Peyer's patch (tissue), 4 donors: ENCODE measurements at regions not wholly inside any gene's neighbourhood (a gene's known extent, or its start where the extent isn't known, plus 50 kb on each side); places are given as distances from the start of the nearest gene placed in this dataset.

Experiments
- DNase-seq, 3 donors: peaks; one replicate each; pipeline ENCODE4 v3.0.0-alpha.2; 2017 to 2019
- H3K27ac ChIP-seq, 4 donors: fragments of 200-600 bp; sonication (generic); one replicate each; pipeline ENCODE4 v1.5.1; 2016 to 2019
- H3K27me3 ChIP-seq, 2 donors: fragments of 200-600 bp; sonication (generic); one replicate each; pipeline ENCODE4 v1.5.1; 2019
- H3K36me3 ChIP-seq, 3 donors: fragments of 200-600 bp; sonication (generic); one replicate each; pipeline ENCODE4 v1.5.1; 2016 to 2019
- H3K4me1 ChIP-seq, 4 donors: fragments of 200-600 bp; sonication (generic); one replicate each; pipeline ENCODE4 v1.5.1; 2016 to 2019
- H3K4me3 ChIP-seq, 4 donors: fragments of 200-600 bp; sonication (generic); 1 replicate in 3 of 4; 2 replicates in 1 of 4; pipeline ENCODE4 v1.5.1; 2016 to 2019; ENCODE audit warnings: mild to moderate bottlenecking in 1 of 4
- H3K9me3 ChIP-seq, 4 donors: fragments of 200-600 bp; sonication (generic); one replicate each; pipeline ENCODE4 v1.5.1; 2016 to 2019; ENCODE audit warnings: mild to moderate bottlenecking in 1 of 4
- POLR2A ChIP-seq, 2 donors: fragments of 450-650 bp; IDR thresholded peaks; one replicate each; pipeline ENCODE4 v1.5.1; 2017; ENCODE audit warnings: antibody characterized with exemption in 2 of 2, mild to moderate bottlenecking in 2 of 2, moderate library complexity in 2 of 2
- TF ChIP-seq, protein P1 (sequence below), 6 experiments: fragments of 450-650 bp in 4 of 6; fragments of 200-600 bp in 2 of 6; sonication (generic) in 1 of 6; IDR thresholded peaks; one replicate each; pipeline ENCODE4 v1.5.1; 2017 to 2019; ENCODE audit warnings: antibody characterized with exemption in 6 of 6, mild to moderate bottlenecking in 3 of 6, moderate library complexity in 1 of 6

DNA sequence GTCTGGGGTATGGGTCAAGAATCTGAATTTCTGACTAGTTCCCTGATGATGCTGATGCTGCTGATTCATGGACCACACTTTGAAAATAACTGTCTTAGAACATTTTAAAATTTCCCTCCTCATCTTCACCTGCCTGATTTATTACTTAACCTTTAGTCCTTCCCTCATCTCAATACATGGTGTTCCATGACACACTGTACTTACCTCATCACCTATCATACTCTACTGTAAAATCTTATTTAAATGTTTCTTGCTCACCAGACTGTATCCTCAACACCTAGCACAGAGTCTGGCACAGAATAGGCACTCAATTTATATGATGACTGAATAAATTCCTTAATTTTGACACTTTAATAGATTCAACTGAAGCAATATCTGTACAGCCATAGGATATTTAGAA lies 95.7 kb downstream of the FAM161A start:
- H3K4me3 ChIP-seq = no peak overlapping the region
- peaks cover 0 to 1% (median 0%) of the 10 kb centered on the region in 4 donors for H3K4me1 ChIP-seq
- no peak overlapping the region for H3K27ac ChIP-seq
- H3K36me3 ChIP-seq = no peaks in the 10 kb centered on the region
- TF ChIP-seq, protein P1, sequence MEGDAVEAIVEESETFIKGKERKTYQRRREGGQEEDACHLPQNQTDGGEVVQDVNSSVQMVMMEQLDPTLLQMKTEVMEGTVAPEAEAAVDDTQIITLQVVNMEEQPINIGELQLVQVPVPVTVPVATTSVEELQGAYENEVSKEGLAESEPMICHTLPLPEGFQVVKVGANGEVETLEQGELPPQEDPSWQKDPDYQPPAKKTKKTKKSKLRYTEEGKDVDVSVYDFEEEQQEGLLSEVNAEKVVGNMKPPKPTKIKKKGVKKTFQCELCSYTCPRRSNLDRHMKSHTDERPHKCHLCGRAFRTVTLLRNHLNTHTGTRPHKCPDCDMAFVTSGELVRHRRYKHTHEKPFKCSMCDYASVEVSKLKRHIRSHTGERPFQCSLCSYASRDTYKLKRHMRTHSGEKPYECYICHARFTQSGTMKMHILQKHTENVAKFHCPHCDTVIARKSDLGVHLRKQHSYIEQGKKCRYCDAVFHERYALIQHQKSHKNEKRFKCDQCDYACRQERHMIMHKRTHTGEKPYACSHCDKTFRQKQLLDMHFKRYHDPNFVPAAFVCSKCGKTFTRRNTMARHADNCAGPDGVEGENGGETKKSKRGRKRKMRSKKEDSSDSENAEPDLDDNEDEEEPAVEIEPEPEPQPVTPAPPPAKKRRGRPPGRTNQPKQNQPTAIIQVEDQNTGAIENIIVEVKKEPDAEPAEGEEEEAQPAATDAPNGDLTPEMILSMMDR (IDR thresholded peaks at IDR 0.05) = no peak
- no peak for TF ChIP-seq POLR2A (IDR thresholded peaks at IDR 0.05)
- DNase-seq = no peak
- H3K9me3 ChIP-seq = peaks cover 0 to 6% (median 0%) of the 10 kb centered on the region in 4 donors
- no peaks in the 10 kb centered on the region for H3K27me3 ChIP-seq

DNA sequence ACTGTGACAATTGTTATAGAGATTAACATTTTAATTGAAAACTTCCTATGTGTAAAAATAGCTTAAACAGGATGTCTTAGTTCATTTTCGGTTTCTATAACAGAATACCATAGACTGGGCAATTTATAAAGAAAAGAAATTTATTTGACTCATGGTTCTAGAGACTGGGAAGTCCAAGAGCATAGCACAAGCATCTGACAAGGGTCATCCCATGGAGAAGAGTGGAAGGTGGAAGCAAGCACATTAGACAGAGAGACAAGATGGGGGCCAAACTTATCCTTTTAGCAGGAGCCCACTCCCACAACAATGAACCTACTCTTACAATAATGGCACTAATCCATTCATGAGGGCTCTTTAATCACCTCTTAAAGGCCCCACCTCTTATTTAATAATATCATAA lies 100.3 kb downstream of the FAM161A start:
- Histone ChIP-seq H3K27ac (no peak overlapping the region), H3K36me3 (no peaks in the 10 kb centered on the region), H3K4me1 (no peaks in the 10 kb centered on the region), H3K4me3 (no peak overlapping the region), H3K27me3 (no peaks in the 10 kb centered on the region), H3K9me3 (peaks cover 0 to 6% (median 0%) of the 10 kb centered on the region in 4 donors)
- TF ChIP-seq, protein P1 (IDR thresholded peaks at IDR 0.05) = no peak
- TF ChIP-seq POLR2A (IDR thresholded peaks at IDR 0.05) = no peak
- no peak for DNase-seq

DNA sequence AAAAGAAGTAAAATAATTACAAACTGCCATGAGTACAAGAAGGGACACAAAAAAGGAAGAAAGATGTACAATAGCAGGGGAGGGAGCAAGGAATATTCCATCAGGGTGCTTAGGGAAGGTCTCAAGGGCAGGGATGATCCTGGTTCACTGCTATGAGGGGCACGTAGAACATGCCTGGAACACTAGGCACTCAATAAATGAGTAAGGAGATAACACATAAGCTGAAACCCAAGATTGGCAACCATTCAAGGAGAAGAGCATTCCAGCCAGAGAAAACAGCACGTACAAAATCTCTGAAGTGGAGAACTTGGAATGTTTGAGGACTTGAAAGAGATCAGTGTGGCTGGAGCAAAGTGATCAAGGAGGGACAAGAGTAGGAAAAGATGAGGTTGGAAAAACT lies 103.2 kb downstream of the FAM161A start:
- DNase-seq = no peak
- no peaks in the 10 kb centered on the region for H3K36me3 ChIP-seq
- H3K4me1 ChIP-seq = no peaks in the 10 kb centered on the region
- no peak overlapping the region for H3K27ac ChIP-seq
- no peak overlapping the region for H3K4me3 ChIP-seq
- no peak for TF ChIP-seq POLR2A (IDR thresholded peaks at IDR 0.05)
- TF ChIP-seq, protein P1 (IDR thresholded peaks at IDR 0.05) = no peak
- H3K9me3 ChIP-seq = peaks cover 0 to 6% (median 0%) of the 10 kb centered on the region in 4 donors
- no peaks in the 10 kb centered on the region for H3K27me3 ChIP-seq

DNA sequence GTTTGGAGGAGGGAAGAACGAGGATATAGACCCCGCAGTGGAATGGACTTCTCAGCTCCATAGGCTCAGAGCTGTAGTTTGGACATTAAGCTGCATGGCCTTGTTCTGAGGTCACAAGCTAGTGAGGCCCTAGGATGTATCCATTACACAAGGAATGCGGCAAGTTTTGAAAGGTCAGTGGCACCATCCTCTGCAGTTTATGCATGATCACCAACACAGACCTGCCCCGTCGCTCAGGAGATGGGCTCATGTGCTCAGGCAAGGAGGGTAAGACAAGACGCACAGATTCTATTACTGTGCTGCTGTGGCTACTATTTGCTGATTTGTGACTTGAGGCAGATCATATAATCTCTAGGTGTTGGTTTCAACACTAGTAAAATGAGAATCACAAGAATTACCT lies 110.9 kb downstream of the FAM161A start:
- Histone ChIP-seq H3K9me3 (no peaks in the 10 kb centered on the region), H3K27ac (no peak overlapping the region), H3K36me3 (no peaks in the 10 kb centered on the region), H3K4me3 (no peak overlapping the region), H3K27me3 (no peaks in the 10 kb centered on the region), H3K4me1 (no peaks in the 10 kb centered on the region)
- no peak for DNase-seq
- TF ChIP-seq, protein P1 (IDR thresholded peaks at IDR 0.05) = no peak
- no peak for TF ChIP-seq POLR2A (IDR thresholded peaks at IDR 0.05)

DNA sequence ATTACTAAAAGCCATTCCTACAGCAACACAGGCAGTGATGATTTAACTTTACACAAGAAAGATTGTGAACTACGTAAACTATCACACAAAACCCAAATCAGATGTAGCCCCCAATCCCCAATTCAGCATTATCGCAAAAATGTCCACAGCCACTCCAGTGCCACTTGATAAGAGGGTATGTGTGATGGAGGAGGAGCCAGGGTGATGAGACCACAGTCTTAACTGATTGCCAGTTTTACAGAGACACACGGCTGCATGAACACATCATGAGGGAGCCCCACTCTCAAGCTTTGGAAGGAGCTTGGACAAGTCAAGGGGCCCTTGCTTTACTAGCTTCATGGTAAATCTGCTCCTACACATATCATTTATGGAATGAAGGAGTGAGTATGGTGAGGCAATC lies 116.0 kb downstream of the FAM161A start:
- Histone ChIP-seq H3K9me3 (no peaks in the 10 kb centered on the region), H3K27ac (no peak overlapping the region), H3K27me3 (no peaks in the 10 kb centered on the region), H3K4me3 (no peak overlapping the region), H3K36me3 (no peaks in the 10 kb centered on the region), H3K4me1 (no peaks in the 10 kb centered on the region)
- DNase-seq = no peak
- TF ChIP-seq, protein P1 (IDR thresholded peaks at IDR 0.05) = no peak
- TF ChIP-seq POLR2A (IDR thresholded peaks at IDR 0.05) = no peak

DNA sequence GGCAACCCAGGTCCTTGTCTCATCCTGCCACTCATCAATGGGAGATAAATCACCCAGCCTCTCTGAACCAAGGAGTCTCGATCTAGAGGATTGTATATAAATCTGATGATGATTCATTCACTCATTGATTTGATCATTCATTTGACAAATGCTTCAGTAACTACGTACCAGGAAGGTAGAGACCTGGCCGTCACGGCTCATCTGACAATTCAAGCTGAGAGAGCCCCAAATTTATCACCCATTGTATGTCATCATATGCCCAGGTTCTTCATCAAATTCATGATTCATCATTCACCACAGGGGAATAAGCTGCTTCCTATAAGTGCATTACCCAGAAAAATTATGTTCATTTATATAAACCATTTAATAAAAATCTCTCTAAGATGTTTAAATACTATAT lies 116.9 kb downstream of the FAM161A start:
- H3K36me3 ChIP-seq = no peaks in the 10 kb centered on the region
- no peaks in the 10 kb centered on the region for H3K9me3 ChIP-seq
- DNase-seq = no peak
- TF ChIP-seq, protein P1 (IDR thresholded peaks at IDR 0.05) = no peak
- no peak for TF ChIP-seq POLR2A (IDR thresholded peaks at IDR 0.05)
- no peaks in the 10 kb centered on the region for H3K4me1 ChIP-seq
- H3K4me3 ChIP-seq = no peak overlapping the region
- no peaks in the 10 kb centered on the region for H3K27me3 ChIP-seq
- no peak overlapping the region for H3K27ac ChIP-seq
